Breast epithelium (tissue), 4 donors: ENCODE measurements at regions not wholly inside any gene's neighbourhood (a gene's known extent, or its start where the extent isn't known, plus 50 kb on each side); places are given as distances from the start of the nearest gene placed in this dataset.

Experiments
- DNase-seq, 2 donors: peaks; one replicate each; pipeline ENCODE4 v3.0.0-alpha.2; 2019; ENCODE audit warnings: low spot score in 2 of 2
- H3K27ac ChIP-seq, 2 donors: fragments of 200-600 bp; sonication (generic) in 1 of 2; one replicate each; pipeline ENCODE4 v1.5.1; 2016 to 2019; ENCODE audit warnings: mild to moderate bottlenecking in 1 of 2
- H3K27me3 ChIP-seq, 2 donors: fragments of 200-600 bp; sonication (generic) in 1 of 2; one replicate each; pipeline versions ENCODE4 v1.5.1 to v1.6.0; 2017 to 2019; ENCODE audit warnings: control low read depth in 1 of 2, mild to moderate bottlenecking in 1 of 2
- H3K36me3 ChIP-seq: fragments of 200-600 bp; one replicate; pipeline ENCODE4 v1.5.1; 2019
- H3K4me1 ChIP-seq, 2 donors: fragments of 200-600 bp; sonication (generic); one replicate each; pipeline ENCODE4 v1.5.1; 2016 to 2019; ENCODE audit warnings: control low read depth in 1 of 2
- H3K4me3 ChIP-seq, 3 donors: fragments of 200-600 bp; sonication (generic); 1 replicate in 2 of 3; 2 replicates in 1 of 3; pipeline ENCODE4 v1.5.1; 2016 to 2019; ENCODE audit warnings: mild to moderate bottlenecking in 3 of 3, moderate library complexity in 2 of 3
- H3K9me3 ChIP-seq, 2 donors: fragments of 200-600 bp; sonication (generic) in 1 of 2; one replicate each; pipeline ENCODE4 v1.5.1; 2016 to 2019; ENCODE audit warnings: control low read depth in 1 of 2
- POLR2A ChIP-seq: fragments of 450-650 bp; IDR thresholded peaks from one replicate; pipeline ENCODE4 v1.6.1; 2016; ENCODE audit warnings: antibody characterized with exemption, mild to moderate bottlenecking, moderate library complexity
- POLR2AphosphoS5 ChIP-seq, 3 donors: sonication (generic); formaldehyde crosslinking; IDR thresholded peaks; one replicate each; pipeline ENCODE4 v1.6.1; 2017; ENCODE audit warnings: antibody characterized with exemption in 3 of 3
- intact Hi-C: fragments of 100-400 bp; cut with DNase I; formaldehyde crosslinking; loops from one replicate; pipeline ENCODE4 v1.15.1; 2023; ENCODE audit warnings: low total_unique reads
- TF ChIP-seq, protein P1 (sequence below), 3 donors: fragments of 450-650 bp; IDR thresholded peaks; one replicate each; pipeline ENCODE4 v1.5.1; 2016 to 2017; ENCODE audit warnings: antibody characterized with exemption in 3 of 3, mild to moderate bottlenecking in 3 of 3, moderate library complexity in 3 of 3

DNA sequence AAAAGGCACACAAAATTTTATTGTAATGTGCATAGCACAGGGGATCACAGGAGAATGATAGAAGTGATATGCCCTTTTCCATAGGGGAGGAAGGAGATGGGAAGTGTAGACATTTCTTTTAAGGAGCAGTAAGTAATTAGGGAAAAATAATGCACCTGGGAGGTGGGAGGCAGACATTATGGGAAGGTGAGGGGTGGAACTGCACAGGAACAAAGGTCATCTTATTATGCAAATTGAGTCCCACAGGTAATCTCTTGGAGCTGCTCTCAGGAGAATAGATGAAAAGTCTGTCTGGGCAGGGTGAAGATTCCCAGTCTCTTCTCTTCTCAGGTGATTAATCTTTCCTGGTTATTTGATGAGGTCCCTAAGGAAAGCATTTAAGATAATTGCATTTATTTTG lies 331.5 kb downstream of the ENC1 start:
- DNase-seq, result no peak
- TF ChIP-seq POLR2AphosphoS5 (IDR thresholded peaks at IDR 0.05) (no peak), POLR2A (no peak)
- TF ChIP-seq, protein P1, sequence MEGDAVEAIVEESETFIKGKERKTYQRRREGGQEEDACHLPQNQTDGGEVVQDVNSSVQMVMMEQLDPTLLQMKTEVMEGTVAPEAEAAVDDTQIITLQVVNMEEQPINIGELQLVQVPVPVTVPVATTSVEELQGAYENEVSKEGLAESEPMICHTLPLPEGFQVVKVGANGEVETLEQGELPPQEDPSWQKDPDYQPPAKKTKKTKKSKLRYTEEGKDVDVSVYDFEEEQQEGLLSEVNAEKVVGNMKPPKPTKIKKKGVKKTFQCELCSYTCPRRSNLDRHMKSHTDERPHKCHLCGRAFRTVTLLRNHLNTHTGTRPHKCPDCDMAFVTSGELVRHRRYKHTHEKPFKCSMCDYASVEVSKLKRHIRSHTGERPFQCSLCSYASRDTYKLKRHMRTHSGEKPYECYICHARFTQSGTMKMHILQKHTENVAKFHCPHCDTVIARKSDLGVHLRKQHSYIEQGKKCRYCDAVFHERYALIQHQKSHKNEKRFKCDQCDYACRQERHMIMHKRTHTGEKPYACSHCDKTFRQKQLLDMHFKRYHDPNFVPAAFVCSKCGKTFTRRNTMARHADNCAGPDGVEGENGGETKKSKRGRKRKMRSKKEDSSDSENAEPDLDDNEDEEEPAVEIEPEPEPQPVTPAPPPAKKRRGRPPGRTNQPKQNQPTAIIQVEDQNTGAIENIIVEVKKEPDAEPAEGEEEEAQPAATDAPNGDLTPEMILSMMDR (IDR thresholded peaks at IDR 0.05), result no peak
- Histone ChIP-seq H3K4me3 (no peak overlapping the region), H3K27ac (no peak overlapping the region), H3K9me3 (no peaks in the 10 kb centered on the region), H3K4me1 (peaks cover 0 to 3% of the 10 kb centered on the region in 2 donors), H3K27me3 (no peaks in the 10 kb centered on the region), H3K36me3 (no peaks in the 10 kb centered on the region)
- intact Hi-C loops, result no loop called here

DNA sequence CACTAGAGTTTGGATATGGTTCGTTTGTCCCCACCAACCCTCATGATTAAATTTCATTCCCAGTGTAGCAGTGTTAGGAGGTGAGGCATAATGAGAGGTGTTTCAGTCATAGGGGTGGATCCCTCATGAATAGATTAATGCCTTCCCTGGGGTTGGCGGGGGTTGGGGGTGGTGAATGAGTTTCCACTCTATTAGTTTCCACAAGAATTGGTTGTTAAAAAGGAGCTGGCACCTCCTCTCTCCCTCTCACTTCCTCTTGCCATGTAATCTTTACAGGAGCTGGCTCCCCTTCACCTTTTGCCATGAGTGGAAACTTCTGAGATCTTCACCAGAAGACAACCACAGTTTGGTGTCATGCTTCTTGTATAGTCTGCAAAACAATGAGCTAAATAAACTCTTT lies 333.7 kb downstream of the ENC1 start:
- H3K27me3 ChIP-seq, result no peaks in the 10 kb centered on the region
- no peak overlapping the region for H3K4me3 ChIP-seq
- H3K4me1 ChIP-seq, result peaks cover 0 to 3% of the 10 kb centered on the region in 2 donors
- no peak for DNase-seq
- TF ChIP-seq, protein P1 (IDR thresholded peaks at IDR 0.05), result no peak
- TF ChIP-seq POLR2AphosphoS5 (IDR thresholded peaks at IDR 0.05) (no peak), POLR2A (no peak)
- H3K36me3 ChIP-seq, result no peaks in the 10 kb centered on the region
- no peaks in the 10 kb centered on the region for H3K9me3 ChIP-seq
- intact Hi-C loops, result no loop called here
- no peak overlapping the region for H3K27ac ChIP-seq

DNA sequence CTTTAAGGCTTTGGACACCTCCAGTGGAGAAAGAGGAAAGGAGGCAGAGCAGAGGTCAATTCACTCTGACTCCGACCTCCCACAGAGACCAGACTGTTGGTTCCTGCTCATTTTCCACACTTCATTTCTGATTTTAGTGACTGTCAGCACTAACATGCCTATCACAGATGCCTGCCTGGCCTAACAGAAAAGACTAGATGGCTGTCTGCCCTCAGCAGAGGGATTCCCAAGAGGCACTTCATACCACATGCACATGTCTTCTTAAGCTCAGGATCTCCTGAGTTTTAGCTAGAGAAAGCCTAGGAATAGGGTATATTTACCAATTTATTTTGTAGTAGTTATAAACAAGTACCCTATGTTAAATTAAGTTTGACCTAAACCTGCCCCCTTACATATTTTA lies 336.0 kb downstream of the ENC1 start:
- TF ChIP-seq POLR2A (no peak), POLR2AphosphoS5 (IDR thresholded peaks at IDR 0.05) (no peak)
- TF ChIP-seq, protein P1 (IDR thresholded peaks at IDR 0.05), result no peak
- intact Hi-C loops, result no loop called here
- H3K4me3 ChIP-seq, result no peak overlapping the region
- H3K27me3 ChIP-seq, result no peaks in the 10 kb centered on the region
- H3K36me3 ChIP-seq, result no peaks in the 10 kb centered on the region
- no peak for DNase-seq
- H3K9me3 ChIP-seq, result no peaks in the 10 kb centered on the region
- H3K27ac ChIP-seq, result no peak overlapping the region
- H3K4me1 ChIP-seq, result no peaks in the 10 kb centered on the region

DNA sequence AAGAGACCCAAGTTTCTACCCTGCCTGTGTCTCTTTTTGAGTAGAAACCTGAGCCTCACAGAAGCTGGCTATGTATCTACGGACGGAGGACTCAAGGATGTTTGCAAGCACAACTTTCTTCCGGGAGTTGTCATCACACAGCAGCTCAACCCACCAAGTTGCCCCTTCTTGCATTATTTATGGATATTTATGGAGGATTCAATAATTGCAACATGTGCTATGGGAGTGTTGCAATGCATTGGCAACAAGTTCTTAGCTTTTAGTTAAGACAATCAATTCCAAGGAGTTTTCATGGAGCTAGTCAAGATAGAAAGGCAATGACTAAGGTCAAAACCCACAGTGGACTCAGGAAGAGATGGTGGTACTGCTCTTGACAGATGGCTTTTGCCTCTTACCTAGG lies 336.9 kb downstream of the ENC1 start:
- Histone ChIP-seq H3K4me3 (no peak overlapping the region), H3K9me3 (no peaks in the 10 kb centered on the region), H3K27me3 (no peaks in the 10 kb centered on the region), H3K36me3 (no peaks in the 10 kb centered on the region), H3K4me1 (no peaks in the 10 kb centered on the region), H3K27ac (no peak overlapping the region)
- DNase-seq, result no peak
- TF ChIP-seq, protein P1 (IDR thresholded peaks at IDR 0.05), result no peak
- no peak for TF ChIP-seq POLR2AphosphoS5 (IDR thresholded peaks at IDR 0.05)
- TF ChIP-seq POLR2A, result no peak
- intact Hi-C loops, result no loop called here

DNA sequence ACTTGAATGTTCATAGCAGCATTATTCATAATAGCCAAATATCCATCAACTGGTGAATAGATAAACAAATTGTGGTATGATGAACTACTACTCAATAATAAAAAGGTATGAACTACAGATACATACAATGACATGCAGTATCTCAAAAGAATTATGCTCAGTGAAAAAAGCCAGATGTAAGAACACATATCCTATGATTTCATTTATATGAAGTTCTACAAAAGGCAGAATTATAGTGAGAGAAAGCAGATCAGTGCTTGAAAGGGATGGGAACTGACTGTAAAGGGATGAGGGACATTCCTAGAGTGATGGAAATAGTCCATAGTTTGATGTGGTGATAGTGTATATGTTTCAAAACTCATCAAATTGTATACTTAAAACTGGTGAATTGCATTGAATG lies 339.0 kb downstream of the ENC1 start:
- intact Hi-C loops, result no loop called here
- H3K9me3 ChIP-seq, result no peaks in the 10 kb centered on the region
- no peak overlapping the region for H3K27ac ChIP-seq
- TF ChIP-seq POLR2AphosphoS5 (IDR thresholded peaks at IDR 0.05) (no peak), POLR2A (no peak)
- TF ChIP-seq, protein P1 (IDR thresholded peaks at IDR 0.05), result no peak
- H3K4me1 ChIP-seq, result no peaks in the 10 kb centered on the region
- H3K4me3 ChIP-seq, result no peak overlapping the region
- no peaks in the 10 kb centered on the region for H3K27me3 ChIP-seq
- no peaks in the 10 kb centered on the region for H3K36me3 ChIP-seq
- no peak for DNase-seq
